ENCODE measurements at regions not wholly inside any gene's neighbourhood (a gene's known extent, or its start where the extent isn't known, plus 50 kb on each side); places are given as distances from the start of the nearest gene placed in this dataset.

GRCh38 chr12:81962126-81962856, 203.1 kb upstream of the PPFIA2 start:
- Histone ChIP-seq H3K4me2 (ENCODE audit: low read depth, low read length) (no peak overlapping the region), H2AFZ (ENCODE audit: low read length) (no peak overlapping the region)

GRCh38 chr12:81958406-81958805, 199.3 kb upstream of the PPFIA2 start:
- no peak for DNase-seq
- H3K9ac ChIP-seq (ENCODE audit: low read length) = no peak overlapping the region
- no peaks in the 10 kb centered on the region for H3F3A ChIP-seq (ENCODE audit: insufficient read depth, low read length)
- no peak overlapping the region for H2AFZ ChIP-seq (ENCODE audit: low read length)
- no peaks in the 10 kb centered on the region for H3K27me3 ChIP-seq (replicated peaks; ENCODE audit: insufficient read depth, low read length)
- no peak overlapping the region for H3K4me3 ChIP-seq (ENCODE audit: low read length)
- H3K9me3 ChIP-seq (replicated peaks; ENCODE audit: insufficient read depth, low read length) = no peaks in the 10 kb centered on the region
- TF ChIP-seq EZH2 (optimal IDR thresholded peaks at IDR 0.05; ENCODE audit: low read depth, low read length) (no peak), EZH2phosphoT487 (IDR thresholded peaks at IDR 0.05; ENCODE audit: low read length) (no peak), CTCF (IDR thresholded peaks at IDR 0.05; ENCODE audit: low read length) (no peak)
- no peaks in the 10 kb centered on the region for H3K4me1 ChIP-seq (ENCODE audit: low read length)
- H4K20me1 ChIP-seq (ENCODE audit: insufficient read depth, low read length) = no peaks in the 10 kb centered on the region
- no peak overlapping the region for H3K27ac ChIP-seq (ENCODE audit: low read length)
- no peaks in the 10 kb centered on the region for H3K79me2 ChIP-seq (ENCODE audit: low read length)
- no peaks in the 10 kb centered on the region for H3K9me2 ChIP-seq (replicated peaks; ENCODE audit: insufficient read depth, low read length)
- H3K4me2 ChIP-seq (ENCODE audit: low read depth, low read length) = no peak overlapping the region
- no peaks in the 10 kb centered on the region for H3K36me3 ChIP-seq (replicated peaks; ENCODE audit: insufficient read depth, low read length)

More at GRCh38 chr12:81962126-81962856, 203.1 kb upstream of the PPFIA2 start:
- Histone ChIP-seq H3K9me3 (replicated peaks; ENCODE audit: insufficient read depth, low read length) (no peaks in the 10 kb centered on the region), H4K20me1 (ENCODE audit: insufficient read depth, low read length) (no peaks in the 10 kb centered on the region), H3K27ac (ENCODE audit: low read length) (no peak overlapping the region), H3F3A (ENCODE audit: insufficient read depth, low read length) (no peaks in the 10 kb centered on the region), H3K4me1 (ENCODE audit: low read length) (no peaks in the 10 kb centered on the region), H3K79me2 (ENCODE audit: low read length) (no peaks in the 10 kb centered on the region), H3K27me3 (replicated peaks; ENCODE audit: insufficient read depth, low read length) (no peaks in the 10 kb centered on the region), H3K9me2 (replicated peaks; ENCODE audit: insufficient read depth, low read length) (no peaks in the 10 kb centered on the region), H3K9ac (ENCODE audit: low read length) (no peak overlapping the region), H3K36me3 (replicated peaks; ENCODE audit: insufficient read depth, low read length) (0 out of 2 replicates have a peak, but pooled peaks cover 2% of the 10 kb centered on the region), H3K4me3 (ENCODE audit: low read length) (no peak overlapping the region)
- TF ChIP-seq EZH2phosphoT487 (IDR thresholded peaks at IDR 0.05; ENCODE audit: low read length) = no peak
- no peak for TF ChIP-seq EZH2 (optimal IDR thresholded peaks at IDR 0.05; ENCODE audit: low read depth, low read length)
- no peak for TF ChIP-seq CTCF (IDR thresholded peaks at IDR 0.05; ENCODE audit: low read length)
- no peak for DNase-seq

GRCh38 chr12:81957631-81958030, 198.5 kb upstream of the PPFIA2 start:
- Histone ChIP-seq H3F3A (ENCODE audit: insufficient read depth, low read length) (no peaks in the 10 kb centered on the region), H4K20me1 (ENCODE audit: insufficient read depth, low read length) (no peaks in the 10 kb centered on the region), H2AFZ (ENCODE audit: low read length) (no peak overlapping the region), H3K27me3 (replicated peaks; ENCODE audit: insufficient read depth, low read length) (no peaks in the 10 kb centered on the region), H3K9me3 (replicated peaks; ENCODE audit: insufficient read depth, low read length) (no peaks in the 10 kb centered on the region), H3K36me3 (replicated peaks; ENCODE audit: insufficient read depth, low read length) (no peaks in the 10 kb centered on the region), H3K4me1 (ENCODE audit: low read length) (no peaks in the 10 kb centered on the region), H3K9me2 (replicated peaks; ENCODE audit: insufficient read depth, low read length) (no peaks in the 10 kb centered on the region), H3K4me2 (ENCODE audit: low read depth, low read length) (no peak overlapping the region), H3K4me3 (ENCODE audit: low read length) (no peak overlapping the region), H3K9ac (ENCODE audit: low read length) (no peak overlapping the region), H3K79me2 (ENCODE audit: low read length) (no peaks in the 10 kb centered on the region), H3K27ac (ENCODE audit: low read length) (no peak overlapping the region)
- TF ChIP-seq EZH2 (optimal IDR thresholded peaks at IDR 0.05; ENCODE audit: low read depth, low read length) (no peak), EZH2phosphoT487 (IDR thresholded peaks at IDR 0.05; ENCODE audit: low read length) (no peak), CTCF (IDR thresholded peaks at IDR 0.05; ENCODE audit: low read length) (no peak)
- no peak for DNase-seq

Measured in MM.1S (cell line).